OCI-LY1 (cell line): ENCODE measurements at regions not wholly inside any gene's neighbourhood (a gene's known extent, or its start where the extent isn't known, plus 50 kb on each side); places are given as distances from the start of the nearest gene placed in this dataset.

Experiments
- H2AFZ ChIP-seq: fragments of 200-600 bp; sonication (generic), shearing (Covaris generic); 2 replicates; pipeline ENCODE4 v1.6.0; 2014; ENCODE audit warnings: antibody characterized with exemption, mild to moderate bottlenecking, low read length
- H3F3A ChIP-seq: fragments of 200-600 bp; sonication (generic), shearing (Covaris generic); 2 replicates; pipeline ENCODE4 v1.6.0; 2014; ENCODE audit warnings: mild to moderate bottlenecking, antibody characterized with exemption, low read length, moderate library complexity; ENCODE audit not compliant: insufficient read depth
- H3K27ac ChIP-seq: fragments of 200-600 bp; sonication (generic); 2 replicates; pipeline ENCODE4 v1.5.1; 2014; ENCODE audit warnings: low read length, mixed run types, mild to moderate bottlenecking, low read depth; ENCODE audit not compliant: poor library complexity, severe bottlenecking
- H3K27me3 ChIP-seq: fragments of 200-600 bp; sonication (generic); 2 replicates; pipeline ENCODE4 v1.6.0; 2014; ENCODE audit warnings: antibody characterized with exemption, mild to moderate bottlenecking, low read length, moderate library complexity; ENCODE audit not compliant: insufficient read depth
- H3K36me3 ChIP-seq: fragments of 200-600 bp; sonication (generic); 2 replicates; pipeline ENCODE4 v1.6.1; 2014; ENCODE audit warnings: mild to moderate bottlenecking, antibody characterized with exemption, low read length, moderate library complexity, mixed read lengths; ENCODE audit not compliant: insufficient read depth
- H3K4me1 ChIP-seq: fragments of 200-600 bp; sonication (generic); 2 replicates; pipeline ENCODE4 v1.5.1; 2014; ENCODE audit warnings: mild to moderate bottlenecking, low read length, moderate library complexity; ENCODE audit not compliant: insufficient read depth, severe bottlenecking
- H3K4me2 ChIP-seq: fragments of 200-600 bp; sonication (generic), shearing (Covaris generic); 2 replicates; pipeline ENCODE4 v1.6.1; 2014; ENCODE audit warnings: low read length
- H3K4me3 ChIP-seq: fragments of 200-600 bp; sonication (generic); 2 replicates; pipeline ENCODE4 v1.5.1; 2014; ENCODE audit warnings: low read length, low read depth, mild to moderate bottlenecking, mixed read lengths; ENCODE audit not compliant: poor library complexity, severe bottlenecking
- H3K79me2 ChIP-seq: fragments of 200-600 bp; shearing (Covaris generic); 2 replicates; pipeline ENCODE4 v1.6.1; 2016; ENCODE audit warnings: mixed run types, low read length, mixed read lengths; ENCODE audit not compliant: insufficient read depth
- H3K9ac ChIP-seq: fragments of 200-600 bp; sonication (generic), shearing (Covaris generic); 2 replicates; pipeline ENCODE4 v1.6.1; 2014; ENCODE audit warnings: mild to moderate bottlenecking, low read length, mixed read lengths
- H3K9me2 ChIP-seq: fragments of 200-600 bp; sonication (generic), shearing (Covaris generic); 2 replicates; pipeline ENCODE4 v1.6.1; 2014; ENCODE audit warnings: low read depth, mild to moderate bottlenecking, low read length, mixed read lengths
- H3K9me3 ChIP-seq: fragments of 200-600 bp; shearing (Covaris generic); 2 replicates; pipeline ENCODE4 v1.6.1; 2014; ENCODE audit warnings: low read length, mixed read lengths
- H4K20me1 ChIP-seq: fragments of 200-600 bp; sonication (generic), shearing (Covaris generic); 2 replicates; pipeline ENCODE4 v1.6.0; 2016; ENCODE audit warnings: mild to moderate bottlenecking, low read length; ENCODE audit not compliant: insufficient read depth
- EZH2 ChIP-seq: fragments of 200-600 bp; sonication (generic), shearing (Covaris generic); IDR thresholded peaks from 2 replicates; pipeline ENCODE4 v1.8.0; 2017; ENCODE audit warnings: borderline replicate concordance, mixed run types, mild to moderate bottlenecking, antibody characterized with exemption, low read length, moderate library complexity, mixed read lengths
- TF ChIP-seq, protein P1 (sequence below): fragments of 200-600 bp; sonication (generic), shearing (Covaris generic); IDR thresholded peaks from 2 replicates; pipeline ENCODE4 v1.5.1; 2017; ENCODE audit warnings: mild to moderate bottlenecking, antibody characterized with exemption, low read length, moderate library complexity, mixed read lengths

DNA sequence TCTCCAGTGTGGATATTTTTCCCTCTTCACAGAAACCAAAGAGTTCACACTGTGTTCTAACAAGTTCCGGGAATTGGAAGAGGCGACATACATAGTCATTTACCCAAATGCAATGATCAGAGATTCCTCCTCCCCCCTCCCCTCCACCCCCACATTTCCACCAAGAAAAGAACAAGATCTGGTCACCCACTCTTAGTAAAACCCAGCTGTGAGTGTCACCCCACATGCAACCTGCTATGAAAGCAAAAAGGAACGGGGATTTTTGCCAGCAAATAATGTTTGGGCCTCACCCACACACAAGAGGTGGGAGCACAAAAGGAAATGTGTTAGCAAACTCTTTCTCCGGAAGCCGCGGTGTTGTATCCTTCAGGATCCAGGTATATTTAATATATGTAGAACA is 745.0 kb upstream of the AUTS2 start:
- H3K27ac ChIP-seq, result no peak overlapping the region
- TF ChIP-seq, protein P1, sequence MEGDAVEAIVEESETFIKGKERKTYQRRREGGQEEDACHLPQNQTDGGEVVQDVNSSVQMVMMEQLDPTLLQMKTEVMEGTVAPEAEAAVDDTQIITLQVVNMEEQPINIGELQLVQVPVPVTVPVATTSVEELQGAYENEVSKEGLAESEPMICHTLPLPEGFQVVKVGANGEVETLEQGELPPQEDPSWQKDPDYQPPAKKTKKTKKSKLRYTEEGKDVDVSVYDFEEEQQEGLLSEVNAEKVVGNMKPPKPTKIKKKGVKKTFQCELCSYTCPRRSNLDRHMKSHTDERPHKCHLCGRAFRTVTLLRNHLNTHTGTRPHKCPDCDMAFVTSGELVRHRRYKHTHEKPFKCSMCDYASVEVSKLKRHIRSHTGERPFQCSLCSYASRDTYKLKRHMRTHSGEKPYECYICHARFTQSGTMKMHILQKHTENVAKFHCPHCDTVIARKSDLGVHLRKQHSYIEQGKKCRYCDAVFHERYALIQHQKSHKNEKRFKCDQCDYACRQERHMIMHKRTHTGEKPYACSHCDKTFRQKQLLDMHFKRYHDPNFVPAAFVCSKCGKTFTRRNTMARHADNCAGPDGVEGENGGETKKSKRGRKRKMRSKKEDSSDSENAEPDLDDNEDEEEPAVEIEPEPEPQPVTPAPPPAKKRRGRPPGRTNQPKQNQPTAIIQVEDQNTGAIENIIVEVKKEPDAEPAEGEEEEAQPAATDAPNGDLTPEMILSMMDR, result no peak
- TF ChIP-seq EZH2, result no peak

DNA sequence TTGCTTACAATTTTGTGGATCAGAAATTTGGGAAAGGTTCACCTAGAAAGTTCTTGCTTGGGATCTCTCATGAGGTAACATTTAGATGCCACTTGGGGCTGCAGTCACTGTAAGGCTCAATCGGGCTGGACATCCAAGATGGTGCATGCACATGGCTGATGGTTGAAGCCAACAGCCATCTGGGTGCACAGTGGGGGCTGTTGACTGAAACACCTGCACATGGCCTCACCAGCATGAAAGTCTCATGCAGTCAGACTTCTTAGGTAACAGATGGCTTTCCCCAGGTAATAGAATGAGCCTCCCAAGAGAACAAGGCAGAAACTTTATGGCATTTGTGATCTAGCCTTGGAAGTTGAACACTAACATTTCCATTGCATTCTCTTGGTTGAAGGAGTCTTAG is 740.7 kb upstream of the AUTS2 start:
- H3K4me1 ChIP-seq, result no peaks in the 10 kb centered on the region
- no peak overlapping the region for H3K9ac ChIP-seq
- no peaks in the 10 kb centered on the region; the same call in 1 of the 2 replicates for H3K9me3 ChIP-seq
- no peaks in the 10 kb centered on the region for H3K79me2 ChIP-seq
- H4K20me1 ChIP-seq, result no peaks in the 10 kb centered on the region
- no peak overlapping the region for H2AFZ ChIP-seq
- no peaks in the 10 kb centered on the region for H3K36me3 ChIP-seq
- H3K27me3 ChIP-seq, result 0 out of 2 replicates have a peak, but pooled peaks cover 4% of the 10 kb centered on the region
- H3K27ac ChIP-seq, result no peak overlapping the region
- H3K9me2 ChIP-seq, result no peaks in the 10 kb centered on the region
- H3F3A ChIP-seq, result no peaks in the 10 kb centered on the region
- TF ChIP-seq, protein P1, result no peak
- H3K4me2 ChIP-seq, result no peak overlapping the region
- no peak overlapping the region for H3K4me3 ChIP-seq

More for the DNA sequence above, 745.0 kb upstream of the AUTS2 start:
- no peaks in the 10 kb centered on the region for H4K20me1 ChIP-seq
- H3K79me2 ChIP-seq, result no peaks in the 10 kb centered on the region
- no peaks in the 10 kb centered on the region for H3K9me2 ChIP-seq
- H3F3A ChIP-seq, result no peaks in the 10 kb centered on the region
- H3K9ac ChIP-seq, result no peak overlapping the region
- H3K4me3 ChIP-seq, result no peak overlapping the region
- no peaks in the 10 kb centered on the region for H3K27me3 ChIP-seq
- no peaks in the 10 kb centered on the region for H3K9me3 ChIP-seq
- H3K4me1 ChIP-seq, result no peaks in the 10 kb centered on the region
- no peak overlapping the region for H3K4me2 ChIP-seq
- no peak overlapping the region for H2AFZ ChIP-seq
- no peaks in the 10 kb centered on the region for H3K36me3 ChIP-seq

DNA sequence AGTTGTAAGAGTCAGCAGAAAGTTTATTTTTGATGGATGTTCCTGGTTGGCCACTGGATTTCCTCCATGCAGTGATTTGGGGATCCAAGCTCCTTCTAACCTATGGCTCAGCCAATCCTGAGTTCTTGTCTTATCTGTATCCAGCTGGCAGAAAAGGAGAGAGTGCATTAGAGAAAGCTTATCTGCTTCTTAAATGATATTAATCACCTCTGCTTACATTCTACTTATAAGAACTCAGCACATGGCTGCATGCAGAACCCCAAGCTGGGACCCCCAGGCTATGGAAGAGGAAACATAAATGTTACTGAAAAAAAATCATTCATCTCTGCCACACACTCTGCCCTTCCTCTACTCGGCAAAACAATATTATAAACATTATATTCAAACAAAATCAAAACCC is 739.8 kb upstream of the AUTS2 start:
- no peak overlapping the region for H3K4me2 ChIP-seq
- no peaks in the 10 kb centered on the region for H3K36me3 ChIP-seq
- H2AFZ ChIP-seq, result no peak overlapping the region
- H3K79me2 ChIP-seq, result no peaks in the 10 kb centered on the region
- H3F3A ChIP-seq, result no peaks in the 10 kb centered on the region
- H3K9me2 ChIP-seq, result no peaks in the 10 kb centered on the region
- TF ChIP-seq EZH2, result no peak
- TF ChIP-seq, protein P1, result no peak
- H3K27ac ChIP-seq, result no peak overlapping the region
- no peak overlapping the region for H3K9ac ChIP-seq
- H3K27me3 ChIP-seq, result peaks cover 9% of the 10 kb centered on the region; the same call in 1 of the 2 replicates
- no peak overlapping the region for H3K4me3 ChIP-seq
- no peaks in the 10 kb centered on the region for H4K20me1 ChIP-seq
- H3K4me1 ChIP-seq, result no peaks in the 10 kb centered on the region
- no peaks in the 10 kb centered on the region; the same call in 1 of the 2 replicates for H3K9me3 ChIP-seq
